Mammary epithelial cell (primary cell): ENCODE measurements at regions not wholly inside any gene's neighbourhood (a gene's known extent, or its start where the extent isn't known, plus 50 kb on each side); places are given as distances from the start of the nearest gene placed in this dataset.

Experiments
- CTCF ChIP-seq, 2 donors: IDR thresholded peaks in 1 of 2; conservative IDR thresholded peaks in 1 of 2; 2 replicates each; pipeline ENCODE4 v1.5.1; 2011 to 2012; ENCODE audit warnings: inconsistent platforms in 2 of 2, low read length in 2 of 2, mild to moderate bottlenecking in 2 of 2, control low read depth in 1 of 2, low read depth in 1 of 2; ENCODE audit not compliant: insufficient read depth in 1 of 2; ENCODE audit errors: extremely low read depth in 1 of 2
- EZH2 ChIP-seq: IDR thresholded peaks from 2 replicates; pipeline ENCODE4 v1.6.1; 2012; ENCODE audit warnings: low read length, inconsistent platforms, borderline replicate concordance

GRCh38 chr5:143749581-143750205 is 62.3 kb upstream of the HMHB1 start:
- TF ChIP-seq CTCF (conservative IDR thresholded peaks at IDR 0.05 in 1 of 2, IDR thresholded peaks at IDR 0.05 in 1 of 2; ENCODE audit: extremely low read depth in 1 of 2, insufficient read depth in 1 of 2, low read depth in 1 of 2, low read length in 2 of 2) (no peak), EZH2 (no peak)
